ENCODE measurements at regions not wholly inside any gene's neighbourhood (a gene's known extent, or its start where the extent isn't known, plus 50 kb on each side); places are given as distances from the start of the nearest gene placed in this dataset.
"Not testable (repeated sequence)": the region's sequence is repeated elsewhere in the genome, so short reads cannot be mapped to it uniquely, and the experiment has no call there.

- no peak for DNase-seq
Measured at GRCh38 chr6:112401083-112401482, 54.0 kb downstream of the RFPL4B start.

- no peak for DNase-seq
Measured at GRCh38 chr6:112407101-112407590, 60.0 kb downstream of the RFPL4B start.

GRCh38 chr6:112408522-112408921, 61.4 kb downstream of the RFPL4B start:
- DNase-seq: no peak

GRCh38 chr6:112409311-112409710, 62.2 kb downstream of the RFPL4B start:
- no peak for DNase-seq

GRCh38 chr6:112413780-112414179, 66.7 kb downstream of the RFPL4B start:
- no peak for DNase-seq

- no peak for DNase-seq
Measured at GRCh38 chr6:112415366-112415765, 68.2 kb downstream of the RFPL4B start.

GRCh38 chr6:112416866-112417265, 69.7 kb downstream of the RFPL4B start:
- no peak for DNase-seq

GRCh38 chr6:112427011-112427410, 79.9 kb downstream of the RFPL4B start:
- DNase-seq: not testable (repeated sequence)

- DNase-seq: no peak
Measured at GRCh38 chr6:112427499-112427898, 80.4 kb downstream of the RFPL4B start.

GRCh38 chr6:112428477-112428876, 81.3 kb downstream of the RFPL4B start:
- no peak for DNase-seq

GRCh38 chr6:112429226-112429625, 82.1 kb downstream of the RFPL4B start:
- DNase-seq: no peak

GRCh38 chr6:112431803-112432202, 84.7 kb downstream of the RFPL4B start:
- DNase-seq: no peak

GRCh38 chr6:112432853-112433252, 85.7 kb downstream of the RFPL4B start:
- DNase-seq: no peak

- no peak for DNase-seq
Measured at GRCh38 chr6:112433457-112433856, 86.3 kb downstream of the RFPL4B start.

GRCh38 chr6:112434896-112435435, 87.8 kb downstream of the RFPL4B start:
- DNase-seq: no peak

- DNase-seq: no peak
Measured at GRCh38 chr6:112437058-112437457, 89.9 kb downstream of the RFPL4B start.

GRCh38 chr6:112439010-112439409, 91.9 kb downstream of the RFPL4B start:
- DNase-seq: no peak

GRCh38 chr6:112439432-112439831, 92.3 kb downstream of the RFPL4B start:
- no peak for DNase-seq

GRCh38 chr6:112441607-112442006, 94.5 kb downstream of the RFPL4B start:
- DNase-seq: no peak

GRCh38 chr6:112443179-112444065, 96.3 kb downstream of the RFPL4B start:
- DNase-seq: no peak

- DNase-seq: not testable (repeated sequence)
Measured at GRCh38 chr6:112448786-112449185, 101.7 kb downstream of the RFPL4B start.

GRCh38 chr6:112450663-112451062, 103.5 kb downstream of the RFPL4B start:
- DNase-seq: no peak

- DNase-seq: no peak
Measured at GRCh38 chr6:112457886-112458285, 110.8 kb downstream of the RFPL4B start.

GRCh38 chr6:112459758-112460304, 112.7 kb downstream of the RFPL4B start:
- no peak for DNase-seq
